CD4-positive, alpha-beta T cell (primary cell): ENCODE measurements at regions not wholly inside any gene's neighbourhood (a gene's known extent, or its start where the extent isn't known, plus 50 kb on each side); places are given as distances from the start of the nearest gene placed in this dataset.

Experiments used
- ATAC-seq: fragments of 200-7000 bp; cut with Tn5 transposase; one replicate; pipeline ENCODE4 v1.10.0; 2022; ENCODE audit warnings: mild to moderate bottlenecking; ENCODE audit not compliant: poor library complexity
- CTCF ChIA-PET: fragments of 350-600 bp; sonication (Branson Sonifier 250); formaldehyde crosslinking; loops from one replicate; lab custom pipeline; 2021; ENCODE audit warnings: antibody characterized with exemption, inconsistent platforms; lab: Charles Lee
- POLR2A ChIA-PET: fragments of 350-600 bp; sonication (Branson Sonifier 250); formaldehyde crosslinking; loops from one replicate; lab custom pipeline; 2021; ENCODE audit warnings: antibody characterized with exemption, inconsistent platforms; lab: Charles Lee
- DNase-seq, 14 experiments: peaks; one replicate each; pipeline ENCODE4 v3.0.0-alpha.2; 2013 to 2020; ENCODE audit warnings: mixed read lengths in 2 of 14
- H3K27ac ChIP-seq, 2 donors: one replicate each; pipeline versions ENCODE4 v1.5.1 to v1.7.0; 2013; ENCODE audit warnings: low read length in 2 of 2, low read depth in 1 of 2, mild to moderate bottlenecking in 1 of 2
- H3K27me3 ChIP-seq, 2 experiments: 1 replicate in 1 of 2; 2 replicates in 1 of 2; pipeline versions ENCODE4 v1.6.1 to v1.7.0; 2013; ENCODE audit warnings: low read length in 2 of 2, control low read depth in 1 of 2, mild to moderate bottlenecking in 1 of 2, moderate library complexity in 1 of 2; ENCODE audit not compliant: insufficient read depth in 2 of 2, control insufficient read depth in 1 of 2
- H3K36me3 ChIP-seq: one replicate; pipeline ENCODE4 v1.6.1; 2013; ENCODE audit warnings: low read length, control low read depth; ENCODE audit not compliant: insufficient read depth
- H3K4me1 ChIP-seq: one replicate; pipeline ENCODE4 v1.6.1; 2013; ENCODE audit warnings: low read length, control low read depth; ENCODE audit not compliant: insufficient read depth
- H3K4me3 ChIP-seq: one replicate; pipeline ENCODE4 v1.5.1; 2013; ENCODE audit warnings: mild to moderate bottlenecking, low read length, moderate library complexity
- H3K9me3 ChIP-seq, 2 experiments: 1 replicate in 1 of 2; 2 replicates in 1 of 2; pipeline versions ENCODE4 v1.6.1 to v1.7.0; 2013; ENCODE audit warnings: low read length in 2 of 2, mild to moderate bottlenecking in 2 of 2, control low read depth in 1 of 2, moderate library complexity in 1 of 2; ENCODE audit not compliant: control insufficient read depth in 1 of 2, insufficient read depth in 1 of 2
- H3K27ac Mint-ChIP-seq: one replicate; pipeline ENCODE4 v1.8.0; 2020; ENCODE audit warnings: mixed read lengths
- H3K27me3 Mint-ChIP-seq: one replicate; pipeline ENCODE4 v1.8.0; 2021; ENCODE audit warnings: mixed read lengths
- H3K36me3 Mint-ChIP-seq: one replicate; pipeline ENCODE4 v1.8.0; 2021; ENCODE audit warnings: low read depth, mixed read lengths
- H3K4me1 Mint-ChIP-seq: one replicate; pipeline ENCODE4 v1.8.0; 2021; ENCODE audit warnings: low read depth, mixed read lengths
- H3K4me3 Mint-ChIP-seq: one replicate; pipeline ENCODE4 v1.8.0; 2020; ENCODE audit warnings: mild to moderate bottlenecking, mixed read lengths
- H3K9me3 Mint-ChIP-seq: one replicate; pipeline ENCODE4 v1.8.0; 2020; ENCODE audit warnings: mixed read lengths
- intact Hi-C, 2 experiments: fragments of 100-400 bp; cut with DNase I in 1 of 2; cut with micrococcal nuclease in 1 of 2; formaldehyde crosslinking; loops; one replicate each; pipeline versions ENCODE4 v1.15.1 to v1.9.0; 2023 to 2025; cut with DNase I, micrococcal nuclease
- TF ChIP-seq, protein P1 (sequence below): fragments of 200-600 bp; IDR thresholded peaks from one replicate; pipeline ENCODE4 v1.8.0; 2022; ENCODE audit warnings: antibody characterized with exemption, mild to moderate bottlenecking

DNA sequence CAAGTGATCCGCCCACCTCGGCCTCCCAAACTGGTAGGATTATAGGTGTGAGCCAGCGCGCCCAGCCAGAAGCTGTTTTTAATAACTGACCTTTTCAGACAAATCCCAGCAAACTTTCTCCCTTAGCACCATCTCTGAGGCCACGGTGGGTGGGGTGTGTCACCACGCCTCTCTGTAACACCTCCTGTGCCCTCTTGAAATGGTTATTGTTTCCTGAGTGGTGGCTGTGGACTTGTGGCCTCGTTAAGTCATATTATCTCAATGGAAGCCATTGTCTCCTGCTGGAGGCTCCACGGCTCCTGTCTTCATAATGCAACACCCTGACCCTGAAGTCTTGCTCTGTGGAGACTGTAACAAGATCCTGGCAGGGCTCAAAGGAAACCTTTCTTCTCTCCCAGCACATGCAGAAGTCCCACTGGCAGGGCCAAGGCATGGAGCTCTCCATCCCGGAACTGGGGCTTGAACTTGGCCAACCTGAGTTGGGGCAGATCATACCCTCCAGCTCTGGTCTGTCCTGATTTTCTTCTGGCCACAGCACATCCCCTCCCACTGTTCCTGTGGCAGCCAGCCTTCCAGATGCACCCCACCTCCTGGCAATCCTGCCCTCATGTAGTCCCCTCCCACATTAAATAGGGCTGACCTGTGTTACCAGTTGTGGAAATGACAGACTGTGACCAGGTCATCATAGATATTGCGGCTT is 81.1 kb downstream of the SNX5 start:
- intact Hi-C loops = no loop called here
- ChIA-PET POLR2A (no interaction called here), CTCF (no interaction called here)
- Mint-ChIP-seq H3K4me1 (no peaks in the 10 kb centered on the region), H3K36me3 (no peaks in the 10 kb centered on the region), H3K9me3 (no peaks in the 10 kb centered on the region), H3K4me3 (no peak overlapping the region), H3K27ac (no peak overlapping the region), H3K27me3 (peaks cover 5% of the 10 kb centered on the region)
- H3K27ac ChIP-seq = no peak overlapping the region
- TF ChIP-seq, protein P1, sequence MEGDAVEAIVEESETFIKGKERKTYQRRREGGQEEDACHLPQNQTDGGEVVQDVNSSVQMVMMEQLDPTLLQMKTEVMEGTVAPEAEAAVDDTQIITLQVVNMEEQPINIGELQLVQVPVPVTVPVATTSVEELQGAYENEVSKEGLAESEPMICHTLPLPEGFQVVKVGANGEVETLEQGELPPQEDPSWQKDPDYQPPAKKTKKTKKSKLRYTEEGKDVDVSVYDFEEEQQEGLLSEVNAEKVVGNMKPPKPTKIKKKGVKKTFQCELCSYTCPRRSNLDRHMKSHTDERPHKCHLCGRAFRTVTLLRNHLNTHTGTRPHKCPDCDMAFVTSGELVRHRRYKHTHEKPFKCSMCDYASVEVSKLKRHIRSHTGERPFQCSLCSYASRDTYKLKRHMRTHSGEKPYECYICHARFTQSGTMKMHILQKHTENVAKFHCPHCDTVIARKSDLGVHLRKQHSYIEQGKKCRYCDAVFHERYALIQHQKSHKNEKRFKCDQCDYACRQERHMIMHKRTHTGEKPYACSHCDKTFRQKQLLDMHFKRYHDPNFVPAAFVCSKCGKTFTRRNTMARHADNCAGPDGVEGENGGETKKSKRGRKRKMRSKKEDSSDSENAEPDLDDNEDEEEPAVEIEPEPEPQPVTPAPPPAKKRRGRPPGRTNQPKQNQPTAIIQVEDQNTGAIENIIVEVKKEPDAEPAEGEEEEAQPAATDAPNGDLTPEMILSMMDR = no peak
- no peak for DNase-seq
- H3K9me3 ChIP-seq = peaks cover 0 to 8% of the 10 kb centered on the region in 2 experiments
- no peak for ATAC-seq
- H3K36me3 ChIP-seq = no peaks in the 10 kb centered on the region
- no peak overlapping the region for H3K4me3 ChIP-seq
- H3K27me3 ChIP-seq = peaks cover 0 to 5% of the 10 kb centered on the region in 2 experiments
- no peaks in the 10 kb centered on the region for H3K4me1 ChIP-seq

DNA sequence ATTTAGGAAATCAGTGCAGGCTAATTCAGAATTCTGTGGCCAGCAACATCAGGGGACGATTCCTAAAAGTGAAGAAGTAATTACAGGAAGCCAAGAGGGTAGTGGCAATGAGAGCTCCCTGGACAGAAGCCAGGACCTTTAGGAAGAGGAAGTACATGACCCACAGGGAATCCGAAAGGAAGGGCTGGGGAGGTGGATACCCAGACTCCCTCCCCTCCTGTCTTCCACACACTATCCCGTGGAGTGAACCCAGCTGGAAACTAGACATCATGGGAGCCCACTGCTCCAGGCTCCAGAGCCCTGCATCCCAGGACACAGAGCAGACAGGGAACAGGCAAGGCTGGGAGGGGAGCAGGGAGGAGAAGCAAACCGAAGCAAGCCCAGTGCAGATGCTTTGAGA is 83.0 kb downstream of the SNX5 start:
- intact Hi-C loops = no loop called here
- ATAC-seq = no peak
- H3K4me1 Mint-ChIP-seq = no peaks in the 10 kb centered on the region
- H3K9me3 ChIP-seq = peaks cover 0 to 7% of the 10 kb centered on the region in 2 experiments
- no peaks in the 10 kb centered on the region for H3K4me1 ChIP-seq
- POLR2A ChIA-PET = interaction anchor here (0.7 kb wide), 1 partner anchor 45 kb away, joined by 3 read pairs; no protein-coding TSS in a partner anchor
- H3K36me3 ChIP-seq = no peaks in the 10 kb centered on the region
- no peak overlapping the region for H3K27ac ChIP-seq
- H3K36me3 Mint-ChIP-seq = no peaks in the 10 kb centered on the region
- DNase-seq = no peak
- H3K4me3 ChIP-seq = no peak overlapping the region
- no peaks in the 10 kb centered on the region for H3K9me3 Mint-ChIP-seq
- no peak overlapping the region for H3K27ac Mint-ChIP-seq
- CTCF ChIA-PET = no interaction called here
- H3K27me3 Mint-ChIP-seq = no peaks in the 10 kb centered on the region
- TF ChIP-seq, protein P1 = no peak
- H3K4me3 Mint-ChIP-seq = no peak overlapping the region
- H3K27me3 ChIP-seq = peaks cover 0 to 5% of the 10 kb centered on the region in 2 experiments

DNA sequence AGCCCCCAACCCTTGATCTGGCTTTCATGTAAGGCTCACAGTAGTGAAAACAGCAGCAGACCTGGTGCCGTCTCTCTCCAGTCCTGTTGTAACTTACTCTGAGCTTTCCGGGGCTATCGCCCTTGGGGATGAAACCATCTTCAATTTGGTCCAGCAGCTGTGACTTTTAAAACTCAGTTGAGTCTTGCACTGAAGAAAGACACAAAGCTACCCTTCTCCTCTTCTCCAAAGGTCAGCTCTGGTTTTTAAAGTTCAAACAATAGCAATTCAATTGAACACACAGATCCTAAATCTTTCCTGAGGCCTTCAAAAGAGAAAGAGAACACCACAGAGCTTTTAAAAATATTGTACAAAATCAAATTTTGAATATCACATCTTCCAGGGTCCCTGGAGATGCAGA is 83.5 kb downstream of the SNX5 start:
- Mint-ChIP-seq H3K4me1 (no peaks in the 10 kb centered on the region), H3K9me3 (no peaks in the 10 kb centered on the region), H3K36me3 (no peaks in the 10 kb centered on the region), H3K27me3 (no peaks in the 10 kb centered on the region), H3K4me3 (no peak overlapping the region), H3K27ac (no peak overlapping the region)
- Histone ChIP-seq H3K27ac (no peak overlapping the region), H3K4me1 (no peaks in the 10 kb centered on the region), H3K4me3 (no peak overlapping the region), H3K9me3 (peaks cover 0 to 2% of the 10 kb centered on the region in 2 experiments), H3K36me3 (no peaks in the 10 kb centered on the region), H3K27me3 (peaks cover 0 to under 1% of the 10 kb centered on the region in 2 experiments)
- ATAC-seq = no peak
- TF ChIP-seq, protein P1 = no peak
- ChIA-PET POLR2A (no interaction called here), CTCF (no interaction called here)
- no peak for DNase-seq
- intact Hi-C loops = no loop called here
